H1 (cell line): ENCODE measurements at regions not wholly inside any gene's neighbourhood (a gene's known extent, or its start where the extent isn't known, plus 50 kb on each side); places are given as distances from the start of the nearest gene placed in this dataset.

Experiments used
- CTCF ChIA-PET: fragments of 300-600 bp; sonication (Branson Sonifier 250); formaldehyde crosslinking; loops from one replicate; lab custom pipeline; 2021; ENCODE audit not compliant: partially characterized antibody; lab: Charles Lee
- POLR2A ChIA-PET: fragments of 300-600 bp; sonication (Branson Sonifier 250); formaldehyde crosslinking; loops from one replicate; lab custom pipeline; 2021; ENCODE audit warnings: inconsistent platforms; ENCODE audit not compliant: partially characterized antibody; lab: Charles Lee
- DNase-seq, 2 experiments: peaks; one replicate each; pipeline versions ENCODE4 v3.0.0 to v3.0.0-alpha.2; 2010 to 2022; ENCODE audit warnings: low spot score in 2 of 2, low read depth in 1 of 2, mixed read lengths in 1 of 2
- FAIRE-seq: peaks from 2 replicates; lab custom pipeline; 2011; peaks lifted over from hg19 to GRCh38; lab: Jason Lieb, UNC
- H2AFZ ChIP-seq: 2 replicates; pipeline ENCODE4 v1.8.1; 2012; ENCODE audit warnings: low read length, inconsistent platforms
- H2AK5ac ChIP-seq: 2 replicates; pipeline ENCODE4 v1.6.1; 2013; ENCODE audit warnings: low read depth, low read length
- H2BK120ac ChIP-seq: replicated peaks from 2 replicates; pipeline ENCODE3; 2013; ENCODE audit warnings: low read depth, low read length, inconsistent platforms
- H2BK12ac ChIP-seq: 2 replicates; pipeline ENCODE4 v1.6.1; 2013; ENCODE audit warnings: low read depth, low read length
- H2BK15ac ChIP-seq: 2 replicates; pipeline ENCODE4 v1.6.1; 2013; ENCODE audit warnings: low read length
- H2BK20ac ChIP-seq: 2 replicates; pipeline ENCODE4 v1.6.1; 2013; ENCODE audit warnings: low read length
- H2BK5ac ChIP-seq: 2 replicates; pipeline ENCODE4 v1.6.1; 2013; ENCODE audit warnings: low read depth, low read length
- H3K14ac ChIP-seq: 2 replicates; pipeline ENCODE4 v1.6.1; 2013; ENCODE audit warnings: inconsistent platforms; ENCODE audit not compliant: insufficient read length
- H3K18ac ChIP-seq: 2 replicates; pipeline ENCODE4 v1.6.1; 2013; ENCODE audit warnings: low read length; ENCODE audit errors: extremely low read depth
- H3K23ac ChIP-seq: 2 replicates; pipeline ENCODE4 v1.6.1; 2013; ENCODE audit warnings: inconsistent platforms; ENCODE audit not compliant: insufficient read length
- H3K23me2 ChIP-seq: 2 replicates; pipeline ENCODE4 v1.6.1; 2013; ENCODE audit warnings: low read depth, low read length
- H3K27ac ChIP-seq: 2 replicates; pipeline ENCODE4 v1.6.1; 2011; ENCODE audit warnings: low read depth, low read length, inconsistent platforms
- H3K27me3 ChIP-seq, 4 experiments: replicated peaks in 1 of 4; 1 replicate in 1 of 4; 2 replicates in 3 of 4; pipeline versions ENCODE4 v1.6.1 to v1.8.1; 2011 to 2013; ENCODE audit warnings: low read length in 3 of 4, mild to moderate bottlenecking in 3 of 4, inconsistent platforms in 2 of 4, mixed read lengths in 2 of 4, moderate library complexity in 1 of 4; ENCODE audit not compliant: control insufficient read depth in 3 of 4, insufficient read depth in 3 of 4; ENCODE audit errors: extremely low read depth in 1 of 4
- H3K36me3 ChIP-seq, 4 experiments: 2 replicates each; pipeline versions ENCODE4 v1.6.1 to v1.8.1; 2011 to 2013; ENCODE audit warnings: mild to moderate bottlenecking in 4 of 4, low read length in 3 of 4, moderate library complexity in 2 of 4, control low read depth in 1 of 4, inconsistent platforms in 1 of 4; ENCODE audit not compliant: insufficient read depth in 4 of 4, control insufficient read depth in 2 of 4
- H3K4ac ChIP-seq: replicated peaks from 2 replicates; pipeline ENCODE3; 2013; ENCODE audit warnings: low read length, low read depth, mixed read lengths, inconsistent platforms; ENCODE audit not compliant: insufficient read length
- H3K4me1 ChIP-seq, 4 experiments: replicated peaks in 1 of 4; 1 replicate in 1 of 4; 2 replicates in 3 of 4; pipeline versions ENCODE4 v1.6.1 to v1.8.1; 2011 to 2013; ENCODE audit warnings: low read length in 3 of 4, inconsistent platforms in 2 of 4, mixed read lengths in 1 of 4; ENCODE audit not compliant: insufficient read depth in 4 of 4, control insufficient read depth in 3 of 4
- H3K4me2 ChIP-seq, 2 experiments: 2 replicates each; pipeline versions ENCODE4 v1.6.1 to v1.8.1; 2011 to 2013; ENCODE audit warnings: low read depth in 2 of 2, low read length in 2 of 2, control low read depth in 1 of 2, inconsistent platforms in 1 of 2, mild to moderate bottlenecking in 1 of 2; ENCODE audit not compliant: insufficient read depth in 1 of 2
- H3K4me3 ChIP-seq, 4 experiments: fragments of 200-600, 300-600 bp in 1 of 4; sonication (generic), shearing (Covaris generic), sonication (Bioruptor Twin) in 1 of 4; 2 replicates each; pipeline versions ENCODE4 v1.5.1 to v1.8.1; 2011 to 2016; ENCODE audit warnings: low read length in 4 of 4, low read depth in 3 of 4, control low read depth in 2 of 4, inconsistent platforms in 2 of 4, mild to moderate bottlenecking in 2 of 4, mixed read lengths in 1 of 4, moderate library complexity in 1 of 4; ENCODE audit not compliant: insufficient read depth in 2 of 4; ENCODE audit errors: extremely low read depth in 1 of 4
- H3K56ac ChIP-seq: replicated peaks from 2 replicates; pipeline ENCODE3; 2013; ENCODE audit warnings: low read depth, mild to moderate bottlenecking, mixed read lengths, low read length, inconsistent platforms; ENCODE audit not compliant: insufficient read length
- H3K79me1 ChIP-seq: 2 replicates; pipeline ENCODE4 v1.6.1; 2013; ENCODE audit warnings: low read depth, low read length, control low read depth
- H3K79me2 ChIP-seq, 2 experiments: 2 replicates each; pipeline versions ENCODE4 v1.6.1 to v1.8.1; 2012 to 2013; ENCODE audit warnings: low read length in 2 of 2, mild to moderate bottlenecking in 2 of 2, inconsistent platforms in 1 of 2; ENCODE audit not compliant: insufficient read depth in 2 of 2, control insufficient read depth in 1 of 2
- H3K9ac ChIP-seq, 4 experiments: replicated peaks in 1 of 4; 1 replicate in 1 of 4; 2 replicates in 3 of 4; pipeline versions ENCODE4 v1.6.1 to v1.8.1; 2011 to 2013; ENCODE audit warnings: low read depth in 3 of 4, low read length in 3 of 4, control low read depth in 2 of 4, mild to moderate bottlenecking in 2 of 4, moderate library complexity in 2 of 4, inconsistent platforms in 1 of 4; ENCODE audit errors: extremely low read depth in 1 of 4
- H3K9me3 ChIP-seq, 2 experiments: 2 replicates each; pipeline versions ENCODE4 v1.6.1 to v1.8.1; 2012 to 2013; ENCODE audit warnings: mild to moderate bottlenecking in 2 of 2, moderate library complexity in 2 of 2, control low read depth in 1 of 2, inconsistent platforms in 1 of 2, low read depth in 1 of 2, low read length in 1 of 2, mixed read lengths in 1 of 2; ENCODE audit not compliant: insufficient read depth in 2 of 2
- H4K20me1 ChIP-seq, 2 experiments: replicated peaks in 1 of 2; 2 replicates each; pipeline versions ENCODE3 to v1.8.1; 2011 to 2013; ENCODE audit warnings: inconsistent platforms in 2 of 2, low read length in 2 of 2, mild to moderate bottlenecking in 1 of 2; ENCODE audit not compliant: insufficient read depth in 2 of 2, control insufficient read depth in 1 of 2
- H4K5ac ChIP-seq: 2 replicates; pipeline ENCODE4 v1.6.1; 2013; ENCODE audit warnings: low read length, low read depth, mixed read lengths, inconsistent platforms; ENCODE audit not compliant: insufficient read length
- H4K8ac ChIP-seq: 2 replicates; pipeline ENCODE4 v1.8.0; 2013; ENCODE audit warnings: mild to moderate bottlenecking, moderate library complexity, low read length, inconsistent platforms; ENCODE audit not compliant: insufficient read depth; ENCODE audit errors: extremely low read depth
- H4K91ac ChIP-seq: replicated peaks from 2 replicates; pipeline ENCODE3; 2013; ENCODE audit warnings: low read length, mixed read lengths, inconsistent platforms; ENCODE audit not compliant: insufficient read length
- CBX5 ChIP-seq: fragments of 300-800, 300-1000 bp; sonication (generic); IDR thresholded peaks from 2 replicates; pipeline ENCODE4 v1.7.1; 2016; ENCODE audit warnings: antibody characterized with exemption, low read length, low read depth
- GTF2F1 ChIP-seq: IDR thresholded peaks from 2 replicates; pipeline ENCODE4 v1.6.1; 2012; ENCODE audit warnings: low read depth, low read length, improper control_type of control experiment, borderline replicate concordance
- JUN ChIP-seq: IDR thresholded peaks from 2 replicates; pipeline ENCODE4 v1.6.1; 2011; ENCODE audit warnings: low read depth, mild to moderate bottlenecking, improper control_type of control experiment, low read length
- KDM1A ChIP-seq: fragments of 200-600, 300-600 bp; sonication (generic); IDR thresholded peaks from 2 replicates; pipeline ENCODE4 v1.7.1; 2016; ENCODE audit warnings: mild to moderate bottlenecking, low read length, borderline replicate concordance
- KDM4A ChIP-seq: IDR thresholded peaks from one replicate; pipeline ENCODE4 v1.7.1; 2012; ENCODE audit warnings: low read depth, mild to moderate bottlenecking, moderate library complexity, low read length, inconsistent platforms; ENCODE audit not compliant: severe bottlenecking
- POLR2AphosphoS5 ChIP-seq: IDR thresholded peaks from 2 replicates; pipeline ENCODE4 v1.6.1; 2011; ENCODE audit warnings: low read depth, low read length
- RBBP5 ChIP-seq: IDR thresholded peaks from 2 replicates; pipeline ENCODE4 v1.7.1; 2012; ENCODE audit warnings: low read depth, mild to moderate bottlenecking, inconsistent platforms, low read length, moderate library complexity, borderline replicate concordance
- SIX5 ChIP-seq: IDR thresholded peaks from 2 replicates; pipeline ENCODE4 v1.6.1; 2011; ENCODE audit warnings: mild to moderate bottlenecking, low read depth, low read length
- TAF1 ChIP-seq: IDR thresholded peaks from 2 replicates; pipeline ENCODE4 v1.6.1; 2011; ENCODE audit warnings: mild to moderate bottlenecking, low read depth, low read length
- TBP ChIP-seq: IDR thresholded peaks from 2 replicates; pipeline ENCODE4 v1.6.1; 2011; ENCODE audit warnings: low read depth, low read length, improper control_type of control experiment
- TEAD4 ChIP-seq: IDR thresholded peaks from 2 replicates; pipeline ENCODE4 v1.6.1; 2012; ENCODE audit warnings: low read depth, low read length, inconsistent platforms, mixed read lengths
- WGBS, 2 experiments: shearing (Covaris generic) in 1 of 2; methylation state at CpG; one replicate each; pipeline versions ENCODE4 v1.1.6 to v1.1.7; 2013 to 2015; ENCODE audit warnings: low lambda C conversion rate in 2 of 2, mixed read lengths in 2 of 2, inconsistent platforms in 1 of 2, low coverage in 1 of 2, missing lambda C conversion rate in 1 of 2; ENCODE audit not compliant: insufficient replicate concordance in 2 of 2, insufficient coverage in 1 of 2, insufficient read length in 1 of 2; ENCODE audit errors: extremely low coverage in 1 of 2, missing lambda C conversion rate in 1 of 2; 5-methylcytosine and 5-hydroxymethylcytosine counted together
- TF ChIP-seq, protein P1 (sequence below): IDR thresholded peaks from 2 replicates; pipeline ENCODE4 v1.6.1; 2012; ENCODE audit warnings: low read length, inconsistent platforms

DNA sequence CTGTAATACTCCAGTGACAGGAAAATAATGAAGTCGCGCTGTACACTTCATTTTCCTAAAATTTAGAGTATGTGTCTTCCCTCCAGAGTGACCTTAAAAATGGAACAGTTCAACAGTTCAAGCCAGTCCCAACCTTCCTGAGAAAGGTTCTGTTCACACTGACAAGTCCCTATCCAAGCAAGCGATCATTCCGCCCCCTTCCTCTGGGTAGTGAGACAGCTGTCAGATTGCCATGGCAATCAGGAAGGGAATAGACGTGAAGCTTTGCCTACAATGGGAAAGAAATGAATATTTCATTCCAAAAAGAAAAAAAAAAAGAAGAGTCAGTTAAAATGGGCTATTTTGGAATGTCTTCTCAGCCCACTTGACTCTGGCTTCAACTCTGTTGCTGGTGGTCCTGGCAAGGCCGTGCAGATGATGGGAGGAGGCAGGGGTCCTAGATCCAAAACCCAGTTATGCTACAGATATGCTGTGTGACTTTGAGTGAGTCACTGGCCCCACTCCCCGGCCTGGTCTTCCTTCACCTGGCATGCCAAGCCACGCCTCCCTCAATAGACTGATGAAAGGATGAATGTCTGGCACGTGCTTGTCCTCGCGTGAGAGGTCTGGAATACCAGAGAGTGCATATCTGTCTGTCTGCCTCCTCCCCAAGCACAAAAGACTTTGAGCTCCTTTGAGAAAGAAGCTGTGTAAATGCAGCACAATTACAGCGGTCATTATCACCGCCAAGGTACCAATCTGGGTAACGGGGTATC lies 165.8 kb upstream of the WWC1 start:
- H3K4me2 ChIP-seq = no peak overlapping the region
- no peaks in the 10 kb centered on the region for H3K36me3 ChIP-seq
- no peak for DNase-seq
- no peak overlapping the region for H3K56ac ChIP-seq
- no peak overlapping the region for H3K27ac ChIP-seq
- H3K79me1 ChIP-seq = no peaks in the 10 kb centered on the region
- H4K91ac ChIP-seq = no peak overlapping the region
- H2BK15ac ChIP-seq = no peak overlapping the region
- no peak overlapping the region for H3K4ac ChIP-seq
- no peak overlapping the region for H2BK20ac ChIP-seq
- H3K18ac ChIP-seq = no peak overlapping the region
- no peaks in the 10 kb centered on the region for H3K27me3 ChIP-seq
- H3K9me3 ChIP-seq = no peaks in the 10 kb centered on the region
- H2BK12ac ChIP-seq = no peak overlapping the region
- H2AFZ ChIP-seq = no peak overlapping the region
- peaks cover 0 to 6% (median 2%) of the 10 kb centered on the region in 4 experiments; a peak in 1 of 7 replicates for H3K4me1 ChIP-seq
- no peaks in the 10 kb centered on the region for H3K23me2 ChIP-seq
- no peak overlapping the region for H4K8ac ChIP-seq
- H3K79me2 ChIP-seq = no peaks in the 10 kb centered on the region
- H3K14ac ChIP-seq = no peak overlapping the region
- no peak overlapping the region for H2BK120ac ChIP-seq
- H3K23ac ChIP-seq = no peak overlapping the region
- ChIA-PET CTCF (interaction anchor here (0.6 to 1.3 kb wide), 7 partner anchors 12 to 616 kb away, joined by 3 read pairs; no protein-coding TSS in a partner anchor), POLR2A (no interaction called here)
- H3K4me3 ChIP-seq = no peak overlapping the region
- no peak overlapping the region for H2AK5ac ChIP-seq
- no peak overlapping the region for H3K9ac ChIP-seq
- H4K5ac ChIP-seq = no peak overlapping the region
- 93% methylated on average over 14 of the region's 14 CpGs; no CpG with 5 or more reads in 1 of the 2 experiments for WGBS, 2 experiments
- no peak for FAIRE-seq
- H2BK5ac ChIP-seq = no peak overlapping the region
- no peaks in the 10 kb centered on the region for H4K20me1 ChIP-seq
- no peak for TF ChIP-seq SIX5
- TF ChIP-seq TEAD4 = no peak
- TF ChIP-seq, protein P1, sequence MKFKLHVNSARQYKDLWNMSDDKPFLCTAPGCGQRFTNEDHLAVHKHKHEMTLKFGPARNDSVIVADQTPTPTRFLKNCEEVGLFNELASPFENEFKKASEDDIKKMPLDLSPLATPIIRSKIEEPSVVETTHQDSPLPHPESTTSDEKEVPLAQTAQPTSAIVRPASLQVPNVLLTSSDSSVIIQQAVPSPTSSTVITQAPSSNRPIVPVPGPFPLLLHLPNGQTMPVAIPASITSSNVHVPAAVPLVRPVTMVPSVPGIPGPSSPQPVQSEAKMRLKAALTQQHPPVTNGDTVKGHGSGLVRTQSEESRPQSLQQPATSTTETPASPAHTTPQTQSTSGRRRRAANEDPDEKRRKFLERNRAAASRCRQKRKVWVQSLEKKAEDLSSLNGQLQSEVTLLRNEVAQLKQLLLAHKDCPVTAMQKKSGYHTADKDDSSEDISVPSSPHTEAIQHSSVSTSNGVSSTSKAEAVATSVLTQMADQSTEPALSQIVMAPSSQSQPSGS = no peak
- TF ChIP-seq POLR2AphosphoS5 = no peak
- TF ChIP-seq KDM1A = no peak
- no peak for TF ChIP-seq KDM4A
- no peak for TF ChIP-seq TBP
- no peak for TF ChIP-seq JUN
- TF ChIP-seq CBX5 = no peak
- TF ChIP-seq TAF1 = no peak
- TF ChIP-seq GTF2F1 = no peak
- no peak for TF ChIP-seq RBBP5
